ENCODE measurements at regions not wholly inside any gene's neighbourhood (a gene's known extent, or its start where the extent isn't known, plus 50 kb on each side); places are given as distances from the start of the nearest gene placed in this dataset.

- ChIA-PET POLR2A (no interaction called here), CTCF (no interaction called here)
- DNase-seq (ENCODE audit: low read depth, low spot score) = no peak
- no peak overlapping the region for H3K4me3 ChIP-seq (ENCODE audit: low read depth, low read length)
- TF ChIP-seq, protein P1, sequence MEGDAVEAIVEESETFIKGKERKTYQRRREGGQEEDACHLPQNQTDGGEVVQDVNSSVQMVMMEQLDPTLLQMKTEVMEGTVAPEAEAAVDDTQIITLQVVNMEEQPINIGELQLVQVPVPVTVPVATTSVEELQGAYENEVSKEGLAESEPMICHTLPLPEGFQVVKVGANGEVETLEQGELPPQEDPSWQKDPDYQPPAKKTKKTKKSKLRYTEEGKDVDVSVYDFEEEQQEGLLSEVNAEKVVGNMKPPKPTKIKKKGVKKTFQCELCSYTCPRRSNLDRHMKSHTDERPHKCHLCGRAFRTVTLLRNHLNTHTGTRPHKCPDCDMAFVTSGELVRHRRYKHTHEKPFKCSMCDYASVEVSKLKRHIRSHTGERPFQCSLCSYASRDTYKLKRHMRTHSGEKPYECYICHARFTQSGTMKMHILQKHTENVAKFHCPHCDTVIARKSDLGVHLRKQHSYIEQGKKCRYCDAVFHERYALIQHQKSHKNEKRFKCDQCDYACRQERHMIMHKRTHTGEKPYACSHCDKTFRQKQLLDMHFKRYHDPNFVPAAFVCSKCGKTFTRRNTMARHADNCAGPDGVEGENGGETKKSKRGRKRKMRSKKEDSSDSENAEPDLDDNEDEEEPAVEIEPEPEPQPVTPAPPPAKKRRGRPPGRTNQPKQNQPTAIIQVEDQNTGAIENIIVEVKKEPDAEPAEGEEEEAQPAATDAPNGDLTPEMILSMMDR (IDR thresholded peaks at IDR 0.05; ENCODE audit: insufficient read depth, low read length, missing control alignments) = no peak
Observed at GRCh38 chr13:47281991-47282390, 385.1 kb upstream of the HTR2A start.

- ChIA-PET CTCF (no interaction called here), POLR2A (no interaction called here)
- TF ChIP-seq, protein P1 (IDR thresholded peaks at IDR 0.05; ENCODE audit: insufficient read depth, low read length, missing control alignments) = no peak
- DNase-seq (ENCODE audit: low read depth, low spot score) = no peak
- no peak overlapping the region for H3K4me3 ChIP-seq (ENCODE audit: low read depth, low read length)
Observed at GRCh38 chr13:47279920-47280319, 383.1 kb upstream of the HTR2A start.

GRCh38 chr13:47277774-47278173, 380.9 kb upstream of the HTR2A start:
- POLR2A ChIA-PET = no interaction called here
- CTCF ChIA-PET = no interaction called here

GRCh38 chr13:47268270-47268669, 371.4 kb upstream of the HTR2A start:
- POLR2A ChIA-PET = no interaction called here
- TF ChIP-seq, protein P1 (IDR thresholded peaks at IDR 0.05; ENCODE audit: insufficient read depth, low read length, missing control alignments) = no peak
- CTCF ChIA-PET = no interaction called here
- no peak overlapping the region for H3K4me3 ChIP-seq (ENCODE audit: low read depth, low read length)
- no peak for DNase-seq (ENCODE audit: low read depth, low spot score)

More at GRCh38 chr13:47277774-47278173, 380.9 kb upstream of the HTR2A start:
- H3K4me3 ChIP-seq (ENCODE audit: low read depth, low read length) = no peak overlapping the region
- TF ChIP-seq, protein P1 (IDR thresholded peaks at IDR 0.05; ENCODE audit: insufficient read depth, low read length, missing control alignments) = no peak
- no peak for DNase-seq (ENCODE audit: low read depth, low spot score)

DNA sequence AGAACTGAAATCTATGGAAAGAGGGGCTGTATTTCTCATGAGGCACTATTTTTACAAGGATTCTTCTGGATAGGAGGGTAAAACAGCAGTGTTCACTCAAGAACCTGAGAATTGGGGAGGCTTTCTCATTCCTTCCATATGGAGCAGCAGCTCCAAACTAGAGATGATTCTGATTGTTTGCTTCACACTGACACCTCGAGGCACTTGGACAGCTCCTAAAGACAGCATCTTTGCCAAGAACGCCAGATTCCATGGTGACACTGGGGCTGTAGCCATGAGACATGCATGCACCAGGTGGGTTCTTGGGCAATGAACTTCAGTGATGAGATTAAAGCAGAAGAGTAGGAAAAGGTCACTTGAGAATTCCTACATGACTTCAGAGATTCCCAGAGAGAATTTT, 361.5 kb upstream of the HTR2A start:
- ChIA-PET POLR2A (interaction anchor here (0.8 kb wide), 1 partner anchor 42 kb away, joined by 3 read pairs; no protein-coding TSS in a partner anchor), CTCF (interaction anchor here (0.7 to 1.3 kb wide), 2 partner anchors 46 to 411 kb away, joined by 3 to 4 read pairs; no protein-coding TSS in a partner anchor)
- TF ChIP-seq, protein P1 (IDR thresholded peaks at IDR 0.05; ENCODE audit: insufficient read depth, low read length, missing control alignments) = no peak
- no peak for DNase-seq (ENCODE audit: low read depth, low spot score)
- no peak overlapping the region for H3K4me3 ChIP-seq (ENCODE audit: low read depth, low read length)

DNA sequence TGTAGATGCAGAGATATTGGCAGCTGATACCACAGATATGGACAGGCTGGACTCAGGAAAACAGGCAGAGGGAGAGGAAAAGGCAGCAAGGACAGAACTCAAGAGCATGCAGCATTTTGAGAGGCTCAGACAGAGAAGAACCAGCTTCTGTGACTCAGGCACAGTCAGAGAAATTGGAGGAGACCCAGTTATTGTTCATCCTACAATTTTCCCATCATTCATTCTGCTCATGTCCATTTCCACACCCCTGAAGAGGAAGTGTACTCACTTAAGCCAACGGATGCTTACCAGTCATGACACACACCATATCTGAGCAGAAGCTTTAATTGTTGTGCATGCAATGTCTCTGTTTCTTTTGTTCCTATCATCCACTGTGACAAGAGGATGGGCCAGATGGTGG, 359.8 kb upstream of the HTR2A start:
- no peak overlapping the region for H3K4me3 ChIP-seq (ENCODE audit: low read depth, low read length)
- DNase-seq (ENCODE audit: low read depth, low spot score) = peak; percentile 31
- POLR2A ChIA-PET = no interaction called here
- CTCF ChIA-PET = no interaction called here
- TF ChIP-seq, protein P1 (IDR thresholded peaks at IDR 0.05; ENCODE audit: insufficient read depth, low read length, missing control alignments) = no peak

Data from AG04449 (cell line).